ENCODE measurements at regions not wholly inside any gene's neighbourhood (a gene's known extent, or its start where the extent isn't known, plus 50 kb on each side); places are given as distances from the start of the nearest gene placed in this dataset.

DNA sequence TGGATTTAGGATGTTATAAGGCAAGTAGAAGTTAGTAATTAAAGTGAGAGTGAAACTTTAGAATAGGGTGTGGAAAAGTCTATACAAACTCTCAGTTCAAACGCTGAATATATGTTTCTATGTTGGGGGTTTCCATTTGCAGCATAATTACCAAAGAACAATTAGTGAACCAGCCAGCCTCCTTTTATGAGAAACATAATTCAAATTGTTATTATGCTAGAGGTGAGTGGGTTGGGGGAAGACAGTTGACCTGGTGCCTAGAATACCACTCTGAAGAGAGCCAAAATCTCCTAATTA lies 435.8 kb downstream of the MDFIC start:
- Histone ChIP-seq H4K5ac (ENCODE audit: insufficient read length, low read depth, low read length) (no peak overlapping the region), H2BK120ac (replicated peaks; ENCODE audit: low read depth, low read length) (no peak overlapping the region), H2BK15ac (ENCODE audit: low read length) (no peak overlapping the region), H4K20me1 (replicated peaks in 1 of 2; ENCODE audit: control insufficient read depth in 1 of 2, insufficient read depth in 2 of 2, low read length in 2 of 2) (no peaks in the 10 kb centered on the region), H3K36me3 (ENCODE audit: control insufficient read depth in 2 of 4, insufficient read depth in 4 of 4, low read length in 3 of 4) (no peaks in the 10 kb centered on the region), H3K27ac (ENCODE audit: low read depth, low read length) (no peak overlapping the region), H3K56ac (replicated peaks; ENCODE audit: insufficient read length, low read depth, low read length) (no peak overlapping the region), H4K8ac (ENCODE audit: extremely low read depth, insufficient read depth, low read length) (no peak overlapping the region), H3K27me3 (replicated peaks in 1 of 4; ENCODE audit: control insufficient read depth in 3 of 4, extremely low read depth in 1 of 4, insufficient read depth in 3 of 4, low read length in 3 of 4) (no peaks in the 10 kb centered on the region), H3K9me3 (ENCODE audit: insufficient read depth in 2 of 2, low read depth in 1 of 2, low read length in 1 of 2) (no peaks in the 10 kb centered on the region), H3K23ac (ENCODE audit: insufficient read length) (no peak overlapping the region), H2AK5ac (ENCODE audit: low read depth, low read length) (no peak overlapping the region), H3K4me3 (ENCODE audit: extremely low read depth in 1 of 4, insufficient read depth in 2 of 4, low read depth in 3 of 4, low read length in 4 of 4) (no peak overlapping the region), H2AFZ (ENCODE audit: low read length) (no peak overlapping the region), H3K18ac (ENCODE audit: extremely low read depth, low read length) (no peak overlapping the region), H3K79me1 (ENCODE audit: low read depth, low read length) (no peaks in the 10 kb centered on the region), H3K79me2 (ENCODE audit: control insufficient read depth in 1 of 2, insufficient read depth in 2 of 2, low read length in 2 of 2) (no peaks in the 10 kb centered on the region), H2BK5ac (ENCODE audit: low read depth, low read length) (no peak overlapping the region), H3K4ac (replicated peaks; ENCODE audit: insufficient read length, low read depth, low read length) (no peak overlapping the region), H2BK20ac (ENCODE audit: low read length) (no peak overlapping the region), H4K91ac (replicated peaks; ENCODE audit: insufficient read length, low read length) (no peak overlapping the region), H2BK12ac (ENCODE audit: low read depth, low read length) (no peak overlapping the region), H3K23me2 (ENCODE audit: low read depth, low read length) (no peaks in the 10 kb centered on the region), H3K9ac (replicated peaks in 1 of 4; ENCODE audit: extremely low read depth in 1 of 4, low read depth in 3 of 4, low read length in 3 of 4) (no peak overlapping the region), H3K4me2 (ENCODE audit: insufficient read depth in 1 of 2, low read depth in 2 of 2, low read length in 2 of 2) (no peak overlapping the region), H3K4me1 (replicated peaks in 1 of 4; ENCODE audit: control insufficient read depth in 3 of 4, insufficient read depth in 4 of 4, low read length in 3 of 4) (no peaks in the 10 kb centered on the region), H3K14ac (ENCODE audit: insufficient read length) (no peak overlapping the region)
- 100% methylated on average over 1 of the region's 1 CpG; no CpG with 5 or more reads in 1 of the 2 experiments for WGBS, 2 experiments (ENCODE audit: extremely low coverage in 1 of 2, insufficient coverage in 1 of 2, insufficient read length in 1 of 2, insufficient replicate concordance in 2 of 2, low coverage in 1 of 2, low lambda C conversion rate in 2 of 2, missing lambda C conversion rate in 1 of 2)
- TF ChIP-seq RXRA (IDR thresholded peaks at IDR 0.05; ENCODE audit: insufficient read depth, low read depth, low read length) (no peak), SP4 (IDR thresholded peaks at IDR 0.05; ENCODE audit: low read length) (no peak), SIN3A (conservative IDR thresholded peaks at IDR 0.05 in 1 of 2, IDR thresholded peaks at IDR 0.05 in 1 of 2; ENCODE audit: low read depth in 1 of 2, low read length in 2 of 2) (no peak), HDAC6 (IDR thresholded peaks at IDR 0.05; ENCODE audit: low read depth, low read length) (no peak), TCF12 (IDR thresholded peaks at IDR 0.05; ENCODE audit: low read depth, low read length) (no peak), NRF1 (IDR thresholded peaks at IDR 0.05; ENCODE audit: low read depth, low read length) (no peak), RBBP5 (IDR thresholded peaks at IDR 0.05; ENCODE audit: borderline replicate concordance, low read depth, low read length) (no peak), SAP30 (IDR thresholded peaks at IDR 0.05; ENCODE audit: insufficient read depth, insufficient replicate concordance, low read length) (no peak), ASH2L (IDR thresholded peaks at IDR 0.05; ENCODE audit: low read length) (no peak), ZNF274 (IDR thresholded peaks at IDR 0.05; ENCODE audit: borderline replicate concordance, extremely low read depth, low read length) (no peak)
- CTCF ChIA-PET (ENCODE audit: partially characterized antibody) = interaction anchor here (0.6 to 1.4 kb wide), 6 partner anchors 10 to 356 kb away, joined by 3 to 5 read pairs (median 3); no protein-coding TSS in a partner anchor
- DNase-seq (ENCODE audit: low read depth in 1 of 2, low spot score in 2 of 2) = no peak
- no peak for FAIRE-seq
- POLR2A ChIA-PET (ENCODE audit: partially characterized antibody) = no interaction called here
